ENCODE measurements at regions not wholly inside any gene's neighbourhood (a gene's known extent, or its start where the extent isn't known, plus 50 kb on each side); places are given as distances from the start of the nearest gene placed in this dataset.
A peak's percentile ranks its signal among the peaks of the same experiment; 100 is the strongest.

DNA sequence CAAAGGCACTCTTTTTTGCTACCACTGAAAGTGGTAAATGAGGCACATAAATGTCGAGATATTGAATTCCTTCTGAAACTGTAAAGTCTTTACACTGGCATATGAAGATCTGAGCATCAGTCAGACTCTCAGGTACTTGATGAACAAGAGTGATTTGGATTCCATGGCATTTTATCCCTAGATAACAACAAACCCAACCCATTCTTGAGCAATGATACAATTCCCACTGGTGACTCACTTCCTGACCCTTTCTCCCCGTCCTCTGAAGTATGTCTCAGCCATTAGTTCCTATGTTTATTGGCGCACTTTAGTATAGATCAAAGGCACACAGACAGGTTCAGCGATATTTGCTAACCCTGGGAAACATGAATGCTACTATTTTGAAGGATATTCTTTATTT, 147.0 kb upstream of the RBFOX1 start:
- no peak for DNase-seq (ENCODE audit: low read depth in 4 of 4, low spot score in 3 of 4)

DNA sequence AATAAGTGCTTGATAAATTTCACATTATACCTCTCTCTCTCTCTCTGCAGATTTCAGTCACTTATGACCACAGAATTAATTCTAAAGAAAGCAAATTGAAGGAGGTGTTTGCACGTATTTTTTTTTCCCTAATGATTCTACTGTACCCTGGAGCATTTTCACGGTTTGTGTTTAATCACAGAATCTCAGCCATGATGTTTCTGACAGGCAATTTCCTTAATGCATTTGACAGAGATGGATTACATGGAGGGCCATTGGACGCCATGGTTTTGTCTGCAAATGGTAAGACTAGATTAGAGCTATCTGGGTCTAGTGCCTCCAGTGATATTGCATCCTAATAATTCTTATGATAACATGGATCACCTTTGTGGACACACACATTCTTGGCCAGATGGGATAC, 147.5 kb upstream of the RBFOX1 start:
- no peak for DNase-seq (ENCODE audit: low read depth in 4 of 4, low spot score in 3 of 4)

DNA sequence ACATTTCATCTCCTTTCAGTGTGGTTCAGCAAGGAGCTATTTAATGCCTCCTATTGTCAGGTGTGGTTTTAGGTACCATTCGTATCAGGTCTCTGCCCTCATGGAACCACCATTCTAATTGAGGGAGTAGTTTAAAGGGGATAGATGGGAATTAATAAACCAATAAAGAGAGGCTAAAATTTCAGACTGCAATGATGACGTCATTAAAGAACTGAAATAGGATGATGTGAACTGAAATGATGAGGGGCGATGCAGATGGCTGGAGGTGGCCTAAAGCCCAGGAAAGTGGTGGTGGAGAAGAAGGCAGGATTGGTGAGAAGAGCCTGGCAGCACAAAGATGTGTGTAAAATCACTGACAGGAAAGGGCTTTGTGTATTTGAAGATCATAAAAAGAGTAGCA, 148.9 kb upstream of the RBFOX1 start:
- no peak for DNase-seq (ENCODE audit: low read depth in 4 of 4, low spot score in 3 of 4)

- DNase-seq (ENCODE audit: low read depth in 4 of 4, low spot score in 3 of 4), result peak in 3 of 4 donors; percentile 1 to 24 (median 14)
These were observed 150.0 kb upstream of the RBFOX1 start for GRCh38 chr16:7182510-7183109.

- no peak for DNase-seq (ENCODE audit: low read depth in 4 of 4, low spot score in 3 of 4)
These were observed 154.8 kb upstream of the RBFOX1 start for GRCh38 chr16:7177875-7178274.

DNA sequence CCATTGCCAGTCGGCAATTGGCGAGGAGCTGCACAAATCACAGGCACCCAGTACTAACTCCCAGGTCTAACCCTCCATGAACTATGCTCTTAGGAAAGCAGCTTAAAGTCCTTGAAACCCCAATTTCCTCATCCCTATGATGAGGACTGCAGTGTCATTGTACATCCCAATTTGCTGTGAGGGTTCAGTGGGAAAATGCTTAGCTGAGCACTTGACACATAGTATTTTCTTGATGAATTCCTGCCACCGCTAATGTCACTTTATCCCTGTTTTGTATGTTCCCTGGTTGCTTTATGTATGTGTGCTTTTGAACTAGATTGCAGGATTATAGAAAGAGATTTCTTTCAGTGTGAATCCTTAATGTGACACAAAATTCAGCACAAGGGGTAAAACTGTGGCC, 161.5 kb upstream of the RBFOX1 start:
- DNase-seq (ENCODE audit: low read depth in 4 of 4, low spot score in 3 of 4), result no peak

- DNase-seq (ENCODE audit: low read depth in 4 of 4, low spot score in 3 of 4), result no peak
These were observed 165.0 kb upstream of the RBFOX1 start for GRCh38 chr16:7167626-7168025.

- DNase-seq (ENCODE audit: low read depth in 4 of 4, low spot score in 3 of 4), result no peak
These were observed 170.8 kb upstream of the RBFOX1 start for GRCh38 chr16:7161891-7162290.

DNA sequence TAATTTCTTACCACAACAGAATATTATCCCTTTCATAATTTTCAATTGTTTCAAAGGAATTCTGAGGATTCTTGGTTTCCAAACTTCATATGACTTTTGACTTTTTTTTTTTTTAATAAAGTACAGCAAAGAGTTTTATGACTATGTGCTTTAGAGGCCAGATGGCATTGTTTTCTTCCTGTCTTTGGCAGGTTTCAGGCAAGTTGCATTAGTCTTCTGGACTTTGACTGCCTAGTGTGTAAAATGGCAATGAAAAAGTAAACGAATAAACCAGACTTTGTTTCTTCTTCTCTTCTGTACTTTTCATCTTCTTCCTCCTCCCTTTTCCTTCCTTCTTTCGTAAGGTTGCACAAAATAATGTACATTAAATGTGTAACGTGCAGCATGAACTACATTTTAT, 172.6 kb upstream of the RBFOX1 start:
- DNase-seq (ENCODE audit: low read depth in 4 of 4, low spot score in 3 of 4), result no peak

GRCh38 chr16:7158481-7158880, 174.2 kb upstream of the RBFOX1 start:
- no peak for DNase-seq (ENCODE audit: low read depth in 4 of 4, low spot score in 3 of 4)

- no peak for DNase-seq (ENCODE audit: low read depth in 4 of 4, low spot score in 3 of 4)
These were observed 182.4 kb upstream of the RBFOX1 start for GRCh38 chr16:7150230-7150629.

GRCh38 chr16:7148606-7149005, 184.0 kb upstream of the RBFOX1 start:
- DNase-seq (ENCODE audit: low read depth in 4 of 4, low spot score in 3 of 4), result no peak

DNA sequence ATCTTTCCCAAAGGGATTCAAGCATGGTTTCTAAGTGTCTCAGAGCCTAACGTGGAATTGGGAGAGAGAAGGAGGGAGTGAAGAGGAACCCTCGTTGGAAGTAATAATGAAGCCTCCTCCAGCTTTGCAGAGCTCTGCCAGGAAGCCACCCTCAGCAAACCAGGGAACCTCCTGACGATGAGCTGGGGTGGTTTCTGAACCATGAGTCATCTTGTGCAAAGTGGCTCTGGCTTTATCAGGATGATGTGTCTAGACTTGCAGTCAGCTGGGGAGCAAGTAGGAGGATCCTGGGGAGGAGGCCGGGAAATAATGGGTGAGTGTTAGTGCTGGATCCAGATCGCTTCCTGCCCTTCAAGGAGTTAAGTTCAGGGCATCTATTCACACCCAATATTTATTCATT, 191.7 kb upstream of the RBFOX1 start:
- no peak for DNase-seq (ENCODE audit: low read depth in 4 of 4, low spot score in 3 of 4)

- DNase-seq (ENCODE audit: low read depth in 4 of 4, low spot score in 3 of 4), result no peak
These were observed 194.9 kb upstream of the RBFOX1 start for GRCh38 chr16:7137560-7138330.

- DNase-seq (ENCODE audit: low read depth in 4 of 4, low spot score in 3 of 4), result no peak
These were observed 200.2 kb upstream of the RBFOX1 start for GRCh38 chr16:7132465-7132864.

DNA sequence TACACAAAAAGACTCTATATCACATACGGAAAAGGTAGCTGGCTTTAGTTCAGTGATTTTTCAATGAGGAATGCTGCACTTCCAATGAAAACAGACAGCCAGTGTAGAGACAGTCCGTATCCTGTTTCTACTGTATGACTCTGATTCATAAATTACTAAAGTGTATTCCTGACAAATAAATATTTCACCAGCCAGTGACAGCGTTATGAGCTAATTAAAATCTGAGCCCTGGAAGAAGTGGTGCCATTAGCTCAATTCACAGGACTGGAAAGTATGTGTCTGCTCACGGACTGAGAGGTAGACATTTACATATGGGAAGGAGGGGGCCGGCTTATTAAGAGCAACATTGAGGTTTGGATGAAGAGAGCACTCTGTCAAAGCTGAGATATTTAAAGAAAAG, 207.9 kb upstream of the RBFOX1 start:
- peak in 1 of 4 donors; percentile 9 for DNase-seq (ENCODE audit: low read depth in 4 of 4, low spot score in 3 of 4)

- DNase-seq (ENCODE audit: low read depth in 4 of 4, low spot score in 3 of 4), result no peak
These were observed 208.4 kb upstream of the RBFOX1 start for GRCh38 chr16:7124242-7124641.

DNA sequence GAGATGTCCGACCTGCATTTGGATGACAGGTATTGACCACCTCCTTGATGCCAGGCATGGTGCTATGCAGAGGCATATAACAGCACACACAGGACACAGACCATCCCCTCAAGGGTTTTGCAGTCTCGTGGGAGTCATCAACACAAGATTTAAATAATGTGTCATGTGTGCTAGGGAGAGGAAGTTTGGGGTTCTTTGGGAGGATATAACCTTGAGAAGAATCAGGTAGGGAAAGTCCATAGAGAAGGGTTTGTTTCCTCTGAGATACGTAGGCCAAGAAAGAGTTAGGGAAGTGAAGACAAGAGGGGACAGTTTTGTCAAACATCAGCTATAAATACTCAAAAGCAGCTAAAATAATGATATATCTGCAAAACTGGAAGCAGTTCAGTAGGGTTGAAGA, 215.9 kb upstream of the RBFOX1 start:
- DNase-seq (ENCODE audit: low read depth in 4 of 4, low spot score in 3 of 4), result no peak

GRCh38 chr16:7115898-7116297, 216.7 kb upstream of the RBFOX1 start:
- no peak for DNase-seq (ENCODE audit: low read depth in 4 of 4, low spot score in 3 of 4)

GRCh38 chr16:7113949-7114348, 218.7 kb upstream of the RBFOX1 start:
- no peak for DNase-seq (ENCODE audit: low read depth in 4 of 4, low spot score in 3 of 4)

- no peak for DNase-seq (ENCODE audit: low read depth in 4 of 4, low spot score in 3 of 4)
These were observed 219.2 kb upstream of the RBFOX1 start for GRCh38 chr16:7113395-7113794.

GRCh38 chr16:7111265-7111664, 221.4 kb upstream of the RBFOX1 start:
- DNase-seq (ENCODE audit: low read depth in 4 of 4, low spot score in 3 of 4), result no peak

- DNase-seq (ENCODE audit: low read depth in 4 of 4, low spot score in 3 of 4), result no peak
These were observed 225.2 kb upstream of the RBFOX1 start for GRCh38 chr16:7107436-7107835.
